GM12873 (cell line): ENCODE measurements at regions not wholly inside any gene's neighbourhood (a gene's known extent, or its start where the extent isn't known, plus 50 kb on each side); places are given as distances from the start of the nearest gene placed in this dataset.

Experiments used
- CTCF ChIP-seq: IDR thresholded peaks from 2 replicates; pipeline ENCODE4 v1.5.1; 2012; ENCODE audit warnings: low read depth, mild to moderate bottlenecking, moderate library complexity, low read length, control low read depth; ENCODE audit not compliant: insufficient read depth; ENCODE audit errors: missing control alignments

DNA sequence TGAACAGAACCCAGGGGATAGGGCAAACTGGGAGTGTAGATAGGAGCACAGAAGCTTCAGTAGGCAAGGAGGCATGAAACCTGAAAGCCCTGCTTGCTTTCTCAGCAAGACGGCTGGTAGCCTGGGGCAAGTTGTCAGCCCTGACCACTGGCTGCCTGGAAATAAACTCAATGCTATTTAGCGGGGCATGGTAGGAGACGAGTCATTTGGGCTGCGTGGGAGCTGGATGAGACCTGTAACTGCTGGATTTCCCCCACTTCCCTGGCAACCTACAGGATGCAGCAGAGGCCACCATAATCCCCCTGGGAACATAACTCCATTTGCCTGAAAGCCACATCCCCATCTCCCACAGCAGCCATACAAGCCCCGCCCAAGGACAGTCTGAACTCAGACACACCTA lies 332.6 kb upstream of the TBX18 start:
- no peak for TF ChIP-seq CTCF

- no peak for TF ChIP-seq CTCF
Observed at GRCh38 chr6:85092226-85092625, 327.8 kb upstream of the TBX18 start.

- TF ChIP-seq CTCF, result no peak
Observed at GRCh38 chr6:85089255-85089654, 324.9 kb upstream of the TBX18 start.

GRCh38 chr6:85085875-85086274 lies 321.5 kb upstream of the TBX18 start:
- no peak for TF ChIP-seq CTCF

GRCh38 chr6:85081102-85081501 lies 316.7 kb upstream of the TBX18 start:
- no peak for TF ChIP-seq CTCF

- no peak for TF ChIP-seq CTCF
Observed at GRCh38 chr6:85079761-85080160, 315.4 kb upstream of the TBX18 start.

GRCh38 chr6:85078058-85078457 lies 313.7 kb upstream of the TBX18 start:
- TF ChIP-seq CTCF, result no peak
